ENCODE measurements at regions not wholly inside any gene's neighbourhood (a gene's known extent, or its start where the extent isn't known, plus 50 kb on each side); places are given as distances from the start of the nearest gene placed in this dataset.

DNA sequence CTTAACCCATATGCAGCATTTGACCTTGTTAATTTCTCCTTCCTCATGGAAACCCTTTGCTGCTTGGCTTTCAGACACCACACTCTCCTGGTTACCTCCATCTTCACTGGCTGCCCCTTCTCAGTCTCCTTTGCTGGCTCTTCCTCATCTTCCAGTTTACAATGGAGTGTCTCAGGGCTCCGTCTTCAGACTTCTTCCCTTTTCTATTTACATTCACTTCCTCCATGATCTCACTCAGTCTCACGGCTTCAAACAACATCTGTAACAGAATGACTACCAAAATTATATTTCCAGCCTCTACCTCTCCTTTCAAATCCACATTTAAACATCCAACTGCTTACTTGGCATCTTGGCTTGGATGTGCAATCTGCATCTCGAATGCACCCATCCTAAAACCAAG lies 140.4 kb downstream of the DKK1 start:
- H3K9me3 Mint-ChIP-seq, result no peaks in the 10 kb centered on the region
- Histone ChIP-seq H3K27ac (ENCODE audit: low read depth in 1 of 2, low read length in 2 of 2) (no peak overlapping the region), H3K9me3 (ENCODE audit: control insufficient read depth in 1 of 2, insufficient read depth in 1 of 2, low read length in 2 of 2) (peaks cover 0 to 5% of the 10 kb centered on the region in 2 experiments), H3K27me3 (ENCODE audit: control insufficient read depth in 1 of 2, insufficient read depth in 2 of 2, low read length in 2 of 2) (no peaks in the 10 kb centered on the region), H3K4me1 (ENCODE audit: insufficient read depth, low read length) (no peaks in the 10 kb centered on the region), H3K36me3 (ENCODE audit: insufficient read depth, low read length) (no peaks in the 10 kb centered on the region), H3K4me3 (ENCODE audit: low read length) (no peak overlapping the region)
- H3K36me3 Mint-ChIP-seq (ENCODE audit: low read depth), result no peaks in the 10 kb centered on the region
- no peak overlapping the region for H3K27ac Mint-ChIP-seq
- H3K4me3 Mint-ChIP-seq, result no peak overlapping the region
- H3K4me1 Mint-ChIP-seq (ENCODE audit: low read depth), result no peaks in the 10 kb centered on the region
- ATAC-seq (ENCODE audit: poor library complexity) (no peak), DNase-seq (no peak)
- CTCF ChIA-PET, result no interaction called here
- TF ChIP-seq CTCF (IDR thresholded peaks at IDR 0.05), result no peak
- POLR2A ChIA-PET, result no interaction called here
- intact Hi-C loops (cut with DNase I, micrococcal nuclease), result no loop called here
- no peaks in the 10 kb centered on the region for H3K27me3 Mint-ChIP-seq

- CTCF ChIA-PET, result no interaction called here
- intact Hi-C loops (cut with DNase I, micrococcal nuclease), result no loop called here
- no peak for ATAC-seq (ENCODE audit: poor library complexity)
Measured at GRCh38 chr10:52455098-52455497, 141.0 kb downstream of the DKK1 start.

DNA sequence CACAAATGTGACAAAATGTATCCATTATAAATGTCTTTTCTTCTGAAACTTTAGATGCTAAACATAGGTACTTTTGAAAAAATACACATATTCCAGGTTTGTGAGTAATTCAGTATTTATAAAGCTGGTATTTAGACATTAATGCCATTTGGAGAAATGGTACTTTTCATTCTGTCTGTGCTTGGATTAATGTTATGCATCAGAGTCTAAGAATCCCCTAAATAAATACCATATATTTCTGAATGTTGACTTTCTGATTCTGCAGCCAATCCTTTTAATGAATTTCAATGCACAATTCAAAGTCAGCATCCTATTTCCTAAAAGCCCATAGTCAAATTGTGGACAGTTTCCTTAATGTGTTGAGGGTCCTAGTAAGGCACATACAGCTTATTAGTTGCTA lies 145.0 kb downstream of the DKK1 start:
- ChIA-PET POLR2A (no interaction called here), CTCF (no interaction called here)
- Mint-ChIP-seq H3K4me1 (ENCODE audit: low read depth) (no peaks in the 10 kb centered on the region), H3K27ac (no peak overlapping the region), H3K4me3 (no peak overlapping the region), H3K36me3 (ENCODE audit: low read depth) (no peaks in the 10 kb centered on the region), H3K27me3 (no peaks in the 10 kb centered on the region), H3K9me3 (no peaks in the 10 kb centered on the region)
- Histone ChIP-seq H3K27ac (ENCODE audit: low read depth in 1 of 2, low read length in 2 of 2) (no peak overlapping the region), H3K4me3 (ENCODE audit: low read length) (no peak overlapping the region), H3K36me3 (ENCODE audit: insufficient read depth, low read length) (no peaks in the 10 kb centered on the region), H3K27me3 (ENCODE audit: control insufficient read depth in 1 of 2, insufficient read depth in 2 of 2, low read length in 2 of 2) (no peaks in the 10 kb centered on the region), H3K4me1 (ENCODE audit: insufficient read depth, low read length) (no peaks in the 10 kb centered on the region), H3K9me3 (ENCODE audit: control insufficient read depth in 1 of 2, insufficient read depth in 1 of 2, low read length in 2 of 2) (peaks cover 0 to 3% of the 10 kb centered on the region in 2 experiments)
- intact Hi-C loops (cut with DNase I, micrococcal nuclease), result no loop called here
- ATAC-seq (ENCODE audit: poor library complexity) (no peak), DNase-seq (no peak)
- no peak for TF ChIP-seq CTCF (IDR thresholded peaks at IDR 0.05)

More at GRCh38 chr10:52455098-52455497, 141.0 kb downstream of the DKK1 start:
- DNase-seq, result no peak
- H3K27ac Mint-ChIP-seq, result no peak overlapping the region
- no peak overlapping the region for H3K4me3 Mint-ChIP-seq
- H3K27me3 ChIP-seq (ENCODE audit: control insufficient read depth in 1 of 2, insufficient read depth in 2 of 2, low read length in 2 of 2), result no peaks in the 10 kb centered on the region
- no peaks in the 10 kb centered on the region for H3K4me1 Mint-ChIP-seq (ENCODE audit: low read depth)
- no peaks in the 10 kb centered on the region for H3K36me3 ChIP-seq (ENCODE audit: insufficient read depth, low read length)
- POLR2A ChIA-PET, result no interaction called here
- H3K4me1 ChIP-seq (ENCODE audit: insufficient read depth, low read length), result no peaks in the 10 kb centered on the region
- TF ChIP-seq CTCF (IDR thresholded peaks at IDR 0.05), result no peak
- H3K36me3 Mint-ChIP-seq (ENCODE audit: low read depth), result no peaks in the 10 kb centered on the region
- H3K27ac ChIP-seq (ENCODE audit: low read depth in 1 of 2, low read length in 2 of 2), result no peak overlapping the region
- H3K9me3 ChIP-seq (ENCODE audit: control insufficient read depth in 1 of 2, insufficient read depth in 1 of 2, low read length in 2 of 2), result peaks cover 0 to 3% of the 10 kb centered on the region in 2 experiments
- H3K4me3 ChIP-seq (ENCODE audit: low read length), result no peak overlapping the region
- H3K9me3 Mint-ChIP-seq, result no peaks in the 10 kb centered on the region
- H3K27me3 Mint-ChIP-seq, result no peaks in the 10 kb centered on the region
